ENCODE measurements at regions not wholly inside any gene's neighbourhood (a gene's known extent, or its start where the extent isn't known, plus 50 kb on each side); places are given as distances from the start of the nearest gene placed in this dataset.
"Not testable (repeated sequence)": the region's sequence is repeated elsewhere in the genome, so short reads cannot be mapped to it uniquely, and the experiment has no call there.

GRCh38 chr1:168490306-168490705 is 53.5 kb downstream of the XCL2 start:
- ATAC-seq: no peak

GRCh38 chr1:168488138-168488537 is 55.7 kb downstream of the XCL2 start:
- Mint-ChIP-seq H3K36me3 (no peaks in the 10 kb centered on the region), H3K4me1 (peaks cover 25% of the 10 kb centered on the region), H3K4me3 (no peak overlapping the region), H3K27ac (no peak overlapping the region), H3K9me3 (no peaks in the 10 kb centered on the region)
- ATAC-seq: no peak
- DNase-seq (ENCODE audit: low spot score in 2 of 2): no peak

More at GRCh38 chr1:168490306-168490705, 53.5 kb downstream of the XCL2 start:
- peaks cover 10% of the 10 kb centered on the region for H3K4me1 Mint-ChIP-seq
- no peak overlapping the region for H3K27ac Mint-ChIP-seq
- no peaks in the 10 kb centered on the region for H3K36me3 Mint-ChIP-seq
- no peak for DNase-seq (ENCODE audit: low spot score in 2 of 2)
- H3K9me3 Mint-ChIP-seq: no peaks in the 10 kb centered on the region
- H3K4me3 Mint-ChIP-seq: no peak overlapping the region

- ATAC-seq; H3K36me3 Mint-ChIP-seq; H3K27ac Mint-ChIP-seq; H3K4me3 Mint-ChIP-seq; H3K9me3 Mint-ChIP-seq; DNase-seq (ENCODE audit: low spot score in 2 of 2): not testable (repeated sequence)
- peaks cover 25% of the 10 kb centered on the region for H3K4me1 Mint-ChIP-seq
These were observed 57.0 kb downstream of the XCL2 start for GRCh38 chr1:168486820-168487219.

- DNase-seq (ENCODE audit: low spot score in 2 of 2) (no peak), ATAC-seq (no peak)
- H3K9me3 Mint-ChIP-seq: no peaks in the 10 kb centered on the region
- peaks cover 36% of the 10 kb centered on the region for H3K4me1 Mint-ChIP-seq
- peak overlapping the region; percentile 27 for H3K27ac Mint-ChIP-seq
- H3K4me3 Mint-ChIP-seq: no peak overlapping the region
- H3K36me3 Mint-ChIP-seq: no peaks in the 10 kb centered on the region
These were observed 58.7 kb downstream of the XCL2 start for GRCh38 chr1:168485048-168485447.

GRCh38 chr1:168484083-168484482 is 59.7 kb downstream of the XCL2 start:
- ATAC-seq: peak; percentile 73
- Mint-ChIP-seq H3K27ac (no peak overlapping the region), H3K9me3 (no peaks in the 10 kb centered on the region), H3K4me3 (no peak overlapping the region), H3K4me1 (peaks cover 43% of the 10 kb centered on the region), H3K36me3 (no peaks in the 10 kb centered on the region)
- DNase-seq (ENCODE audit: low spot score in 2 of 2): no peak

GRCh38 chr1:168483539-168483938 is 60.3 kb downstream of the XCL2 start:
- no peak overlapping the region for H3K4me3 Mint-ChIP-seq
- no peak overlapping the region for H3K27ac Mint-ChIP-seq
- ATAC-seq (no peak), DNase-seq (ENCODE audit: low spot score in 2 of 2) (no peak)
- peaks cover 45% of the 10 kb centered on the region for H3K4me1 Mint-ChIP-seq
- no peaks in the 10 kb centered on the region for H3K9me3 Mint-ChIP-seq
- no peaks in the 10 kb centered on the region for H3K36me3 Mint-ChIP-seq

- H3K4me3 Mint-ChIP-seq: no peak overlapping the region
- no peak for DNase-seq (ENCODE audit: low spot score in 2 of 2)
- H3K4me1 Mint-ChIP-seq: peaks cover 52% of the 10 kb centered on the region
- ATAC-seq: no peak
- no peak overlapping the region for H3K27ac Mint-ChIP-seq
- H3K9me3 Mint-ChIP-seq: no peaks in the 10 kb centered on the region
- no peaks in the 10 kb centered on the region for H3K36me3 Mint-ChIP-seq
These were observed 61.7 kb downstream of the XCL2 start for GRCh38 chr1:168482106-168482505.

- H3K27ac Mint-ChIP-seq: no peak overlapping the region
- H3K36me3 Mint-ChIP-seq: no peaks in the 10 kb centered on the region
- peaks cover 55% of the 10 kb centered on the region for H3K4me1 Mint-ChIP-seq
- ATAC-seq (no peak), DNase-seq (ENCODE audit: low spot score in 2 of 2) (no peak)
- no peaks in the 10 kb centered on the region for H3K9me3 Mint-ChIP-seq
- no peak overlapping the region for H3K4me3 Mint-ChIP-seq
These were observed 62.2 kb downstream of the XCL2 start for GRCh38 chr1:168481586-168481985.

GRCh38 chr1:168480997-168481396 is 62.8 kb downstream of the XCL2 start:
- peaks cover 56% of the 10 kb centered on the region for H3K4me1 Mint-ChIP-seq
- ATAC-seq: no peak
- H3K4me3 Mint-ChIP-seq: no peak overlapping the region
- H3K27ac Mint-ChIP-seq: peak overlapping the region; percentile 5
- no peaks in the 10 kb centered on the region for H3K9me3 Mint-ChIP-seq
- no peaks in the 10 kb centered on the region for H3K36me3 Mint-ChIP-seq
- DNase-seq (ENCODE audit: low spot score in 2 of 2): no peak

- no peaks in the 10 kb centered on the region for H3K36me3 Mint-ChIP-seq
- peaks cover 35% of the 10 kb centered on the region for H3K4me1 Mint-ChIP-seq
- H3K27ac Mint-ChIP-seq: no peak overlapping the region
- peaks cover 7% of the 10 kb centered on the region for H3K9me3 Mint-ChIP-seq
- ATAC-seq (no peak), DNase-seq (ENCODE audit: low spot score in 2 of 2) (no peak)
- no peak overlapping the region for H3K4me3 Mint-ChIP-seq
These were observed 66.0 kb downstream of the XCL2 start for GRCh38 chr1:168477792-168478191.

- no peak overlapping the region for H3K4me3 Mint-ChIP-seq
- no peak for ATAC-seq
- H3K27ac Mint-ChIP-seq: no peak overlapping the region
- DNase-seq (ENCODE audit: low spot score in 2 of 2): no peak
- H3K4me1 Mint-ChIP-seq: peaks cover 35% of the 10 kb centered on the region
- no peaks in the 10 kb centered on the region for H3K36me3 Mint-ChIP-seq
- H3K9me3 Mint-ChIP-seq: peaks cover 7% of the 10 kb centered on the region
These were observed 67.0 kb downstream of the XCL2 start for GRCh38 chr1:168476588-168477385.

GRCh38 chr1:168474322-168474721 is 69.5 kb downstream of the XCL2 start:
- DNase-seq (ENCODE audit: low spot score in 2 of 2): no peak
- Mint-ChIP-seq H3K9me3 (peaks cover 7% of the 10 kb centered on the region), H3K36me3 (no peaks in the 10 kb centered on the region), H3K27ac (no peak overlapping the region), H3K4me3 (no peak overlapping the region), H3K4me1 (peaks cover 39% of the 10 kb centered on the region)
- no peak for ATAC-seq

- no peak overlapping the region for H3K27ac Mint-ChIP-seq
- ATAC-seq (no peak), DNase-seq (ENCODE audit: low spot score in 2 of 2) (no peak)
- H3K4me1 Mint-ChIP-seq: peaks cover 46% of the 10 kb centered on the region
- no peak overlapping the region for H3K4me3 Mint-ChIP-seq
- peaks cover 7% of the 10 kb centered on the region for H3K9me3 Mint-ChIP-seq
- no peaks in the 10 kb centered on the region for H3K36me3 Mint-ChIP-seq
These were observed 70.7 kb downstream of the XCL2 start for GRCh38 chr1:168473126-168473525.

GRCh38 chr1:168472223-168472622 is 71.6 kb downstream of the XCL2 start:
- Mint-ChIP-seq H3K9me3 (peaks cover 7% of the 10 kb centered on the region), H3K27ac (no peak overlapping the region), H3K36me3 (no peaks in the 10 kb centered on the region), H3K4me1 (peaks cover 48% of the 10 kb centered on the region), H3K4me3 (no peak overlapping the region)
- DNase-seq (ENCODE audit: low spot score in 2 of 2) (no peak), ATAC-seq (no peak)

GRCh38 chr1:168470901-168471431 is 72.8 kb downstream of the XCL2 start:
- peaks cover 53% of the 10 kb centered on the region for H3K4me1 Mint-ChIP-seq
- H3K36me3 Mint-ChIP-seq: no peaks in the 10 kb centered on the region
- DNase-seq (ENCODE audit: low spot score in 2 of 2): no peak
- no peak overlapping the region for H3K4me3 Mint-ChIP-seq
- H3K9me3 Mint-ChIP-seq: peaks cover 7% of the 10 kb centered on the region
- H3K27ac Mint-ChIP-seq: no peak overlapping the region
- ATAC-seq: no peak

- H3K36me3 Mint-ChIP-seq: no peaks in the 10 kb centered on the region
- ATAC-seq: peak; percentile 84
- no peak overlapping the region for H3K4me3 Mint-ChIP-seq
- H3K9me3 Mint-ChIP-seq: peaks cover 7% of the 10 kb centered on the region
- no peak overlapping the region for H3K27ac Mint-ChIP-seq
- DNase-seq (ENCODE audit: low spot score in 2 of 2): peak in 1 of 2 donors; percentile 68
- peaks cover 61% of the 10 kb centered on the region for H3K4me1 Mint-ChIP-seq
These were observed 74.1 kb downstream of the XCL2 start for GRCh38 chr1:168469690-168470089.

All from stimulated activated effector memory CD8-positive, alpha-beta T cell treated with anti-CD3 and anti-CD28 coated beads, Interleukin-12 subunit alpha, Interleukin-12 subunit beta, amount 100 ng/mL, for 72 hours (primary cell).